CD1c-positive myeloid dendritic cell (primary cell): ENCODE measurements at regions not wholly inside any gene's neighbourhood (a gene's known extent, or its start where the extent isn't known, plus 50 kb on each side); places are given as distances from the start of the nearest gene placed in this dataset.

Experiments used
- DNase-seq: peaks from one replicate; pipeline ENCODE4 v3.0.0-alpha.2; 2016; ENCODE audit errors: extremely low spot score

- DNase-seq: no peak
Observed at GRCh38 chr4:110675426-110675825, 52.5 kb upstream of the PITX2 start.

DNA sequence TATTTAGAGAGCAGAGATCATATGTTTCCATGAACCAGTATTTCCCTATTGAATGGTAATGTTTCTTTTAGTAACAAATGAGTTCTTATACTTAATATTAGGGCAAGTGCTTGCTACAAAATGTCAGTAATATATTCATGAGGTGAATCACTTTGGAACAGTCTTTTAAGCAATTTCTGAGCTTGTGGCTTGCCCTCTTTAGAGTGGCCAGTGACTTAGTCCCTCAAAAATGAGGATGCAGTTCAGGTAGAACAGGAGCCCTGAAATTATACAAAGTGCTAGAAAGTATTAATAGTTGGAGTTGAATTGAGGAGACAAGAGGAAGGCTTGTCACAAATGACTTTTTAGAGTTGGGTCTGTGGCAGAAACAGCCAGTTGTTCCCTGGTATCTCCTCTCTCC lies 53.4 kb upstream of the PITX2 start:
- no peak for DNase-seq

DNA sequence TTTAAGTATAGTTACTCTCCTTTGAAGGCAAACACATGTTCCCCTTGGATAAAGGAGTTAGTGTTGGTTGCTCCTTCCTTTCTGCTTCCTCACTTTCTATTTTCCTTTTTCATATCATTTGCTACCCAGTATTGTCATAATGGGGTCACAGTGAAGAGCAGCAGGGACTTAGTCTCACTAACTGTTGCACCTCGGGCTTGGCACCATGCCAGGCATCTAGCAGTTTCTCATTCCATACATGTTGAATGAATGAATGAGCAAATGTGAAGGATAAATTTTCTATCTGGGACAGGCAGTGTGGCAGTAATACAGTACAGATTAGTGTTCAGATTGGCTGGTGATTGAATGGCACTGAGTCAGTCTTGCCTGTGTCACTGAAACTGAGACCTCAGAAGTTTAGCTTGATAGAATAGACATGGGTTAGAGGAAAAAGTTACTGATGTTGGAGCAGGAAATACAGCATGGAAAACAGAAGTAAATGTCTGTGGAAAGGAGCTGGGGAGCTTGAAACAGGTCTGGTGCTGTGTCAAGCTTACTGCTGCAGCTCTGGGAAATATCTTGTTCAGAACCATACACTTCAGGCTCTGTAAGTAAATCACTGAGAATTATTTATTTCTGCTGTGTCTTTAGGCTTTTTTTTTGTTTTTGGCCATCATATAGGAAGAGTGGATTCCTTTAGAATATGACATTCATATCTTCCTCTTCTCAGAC lies 55.8 kb upstream of the PITX2 start:
- DNase-seq: no peak

DNA sequence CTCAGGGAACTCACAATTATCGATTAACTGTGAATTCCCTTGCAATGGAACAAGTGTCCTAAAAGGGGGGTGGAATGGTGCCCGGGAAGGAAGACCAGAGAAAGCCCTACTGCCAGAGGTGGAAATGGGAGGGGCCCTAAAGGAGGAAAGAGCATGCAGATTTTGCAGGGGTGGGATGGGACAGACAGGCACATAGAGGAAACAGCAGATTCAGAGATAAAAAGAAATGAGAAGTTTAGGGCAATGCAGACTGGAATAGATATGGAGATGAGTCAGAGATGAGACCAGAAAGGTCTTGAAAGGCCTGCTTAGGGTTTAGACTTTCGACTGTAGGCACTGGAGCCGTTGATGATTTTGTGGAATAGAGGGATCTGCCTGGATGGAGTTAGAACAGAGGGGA lies 57.4 kb upstream of the PITX2 start:
- DNase-seq: no peak

DNA sequence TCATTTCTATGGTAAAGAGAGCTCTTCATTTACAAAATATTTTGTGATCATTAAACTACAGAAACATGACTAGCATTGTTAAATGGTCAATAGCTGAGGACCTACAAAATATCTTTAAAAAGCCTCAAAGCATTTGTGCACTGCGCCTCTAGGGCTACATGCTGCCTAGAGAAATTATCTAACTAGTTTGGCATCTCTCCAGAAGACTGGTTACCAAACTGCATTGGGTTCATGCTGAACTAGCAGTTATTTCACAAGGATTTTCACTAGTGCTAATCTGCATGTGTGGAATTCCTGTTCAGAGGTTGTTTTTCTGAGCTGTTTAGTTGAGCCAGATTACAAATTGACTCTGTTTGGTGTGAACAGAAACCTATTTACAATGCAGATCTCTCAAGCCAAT lies 58.5 kb upstream of the PITX2 start:
- DNase-seq: no peak

DNA sequence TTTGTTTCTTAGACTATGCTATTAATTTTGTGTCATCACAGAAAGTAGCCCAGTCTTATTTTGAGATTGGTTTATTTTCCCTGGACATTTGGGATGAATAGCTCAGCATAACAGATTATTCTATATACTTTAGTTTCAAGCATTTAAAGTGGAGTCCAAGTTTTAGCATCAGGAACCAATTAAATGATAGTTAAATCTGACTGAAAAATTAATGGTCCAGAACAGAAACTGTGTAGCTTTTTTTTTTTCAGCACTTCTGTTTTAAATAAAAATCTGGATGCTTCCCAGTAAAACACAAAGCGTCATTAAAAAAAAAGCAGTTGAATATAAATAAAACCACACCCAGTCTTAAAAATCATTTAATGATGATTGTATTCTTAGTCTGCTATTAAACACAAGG lies 59.4 kb upstream of the PITX2 start:
- no peak for DNase-seq

GRCh38 chr4:110683601-110684000 lies 60.7 kb upstream of the PITX2 start:
- DNase-seq: no peak

DNA sequence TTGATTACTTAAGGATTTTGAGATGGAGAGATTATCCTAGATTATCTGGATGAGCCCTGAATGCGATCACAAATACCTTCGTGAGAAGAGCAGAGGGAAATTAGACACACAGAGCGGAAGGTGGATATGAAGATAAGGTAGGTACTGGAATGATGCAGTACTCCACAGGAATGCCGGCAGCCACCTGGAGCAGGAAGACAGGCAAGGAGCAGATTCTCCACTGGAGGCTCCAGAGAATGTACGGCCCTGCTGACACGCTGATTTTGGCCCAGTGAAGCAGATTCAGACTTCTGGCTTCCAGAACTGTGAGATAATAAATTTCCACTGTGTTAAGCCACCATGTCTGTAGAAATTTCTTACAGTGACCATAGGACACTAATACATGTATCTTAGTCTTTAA lies 79.4 kb upstream of the PITX2 start:
- DNase-seq: no peak

- DNase-seq: peak; percentile 42
Observed at GRCh38 chr4:110704748-110705439, 82.0 kb upstream of the PITX2 start.

- DNase-seq: no peak
Observed at GRCh38 chr4:110705440-110705782, 82.5 kb upstream of the PITX2 start.

- no peak for DNase-seq
Observed at GRCh38 chr4:110710070-110710469, 87.2 kb upstream of the PITX2 start.

GRCh38 chr4:110712486-110712885 lies 89.6 kb upstream of the PITX2 start:
- no peak for DNase-seq

DNA sequence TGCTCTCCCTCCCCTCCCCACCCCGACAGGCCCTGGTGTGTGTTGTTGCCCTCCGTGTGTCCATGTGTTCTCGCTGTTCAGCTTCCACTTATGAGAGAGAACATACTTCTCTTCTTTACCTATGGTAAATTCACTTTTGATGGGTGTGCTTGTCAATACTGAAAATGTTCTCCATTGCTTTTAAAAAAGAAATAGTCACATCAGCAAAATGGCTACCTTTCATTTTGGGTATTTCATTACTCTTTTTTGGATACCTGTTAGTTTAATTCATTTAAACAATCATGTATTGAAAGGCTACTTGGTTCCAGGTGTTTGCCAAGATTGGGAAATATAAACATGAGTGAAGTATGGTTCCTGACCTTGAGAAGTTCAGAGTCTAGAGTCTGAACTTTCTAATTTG lies 107.4 kb upstream of the PITX2 start:
- DNase-seq: no peak

- no peak for DNase-seq
Observed at GRCh38 chr4:110733901-110734300, 111.0 kb upstream of the PITX2 start.

GRCh38 chr4:110735686-110736085 lies 112.8 kb upstream of the PITX2 start:
- no peak for DNase-seq

- DNase-seq: no peak
Observed at GRCh38 chr4:110737931-110738330, 115.1 kb upstream of the PITX2 start.

DNA sequence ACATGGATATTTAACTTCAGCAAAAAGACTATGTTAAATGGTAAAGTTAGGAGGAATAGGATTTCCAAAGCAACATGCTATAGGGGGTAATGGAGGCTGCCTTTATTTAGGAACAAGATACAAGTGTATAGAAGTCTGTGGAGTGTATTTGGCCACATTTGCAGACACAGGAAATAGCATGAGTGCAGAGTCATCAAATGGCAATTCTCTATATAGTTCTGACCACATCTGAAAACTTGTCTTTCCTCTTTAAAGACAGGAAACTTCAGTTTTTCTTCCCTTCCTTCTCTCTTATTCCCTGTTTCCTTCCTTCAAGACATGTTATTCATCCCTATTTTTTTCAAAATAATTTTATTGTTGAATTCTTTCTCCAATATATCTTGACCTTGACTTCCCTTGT lies 119.3 kb upstream of the PITX2 start:
- no peak for DNase-seq

DNA sequence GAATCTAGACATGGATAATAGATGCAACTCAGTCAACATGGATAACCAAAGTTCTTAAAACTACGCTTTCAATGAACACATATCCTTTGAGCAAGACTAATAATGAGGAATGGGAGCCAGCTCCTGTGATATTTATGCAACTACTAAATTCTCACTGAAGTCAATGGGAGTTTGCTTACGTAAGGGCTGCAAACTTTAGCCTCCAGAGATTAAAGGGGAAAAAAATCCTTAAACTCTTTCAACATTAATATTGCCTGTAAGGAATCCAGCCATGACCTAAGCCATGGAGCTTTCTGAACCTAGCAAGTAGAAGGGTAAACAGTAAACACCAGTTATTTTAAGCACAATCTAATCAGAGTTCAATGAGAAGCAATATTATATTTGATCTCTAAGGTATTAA lies 125.2 kb upstream of the PITX2 start:
- no peak for DNase-seq

DNA sequence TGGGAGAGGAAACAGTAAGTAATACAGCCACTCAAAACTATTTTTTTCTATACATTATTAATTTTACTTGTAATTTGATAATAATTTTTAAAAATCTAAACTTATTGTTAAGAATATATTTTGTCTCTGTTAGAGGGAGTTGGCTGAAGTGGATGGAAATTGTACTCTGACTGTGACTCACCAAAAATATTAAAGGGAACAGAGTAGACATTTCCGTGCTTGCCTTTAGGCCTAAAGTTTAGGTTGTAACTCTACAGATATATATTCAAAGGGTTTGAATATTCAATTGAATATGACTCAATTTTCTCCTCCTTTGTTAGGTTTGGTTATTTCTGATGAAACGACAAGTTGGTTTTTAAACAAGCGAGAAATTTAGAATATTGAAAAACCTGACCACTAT lies 128.3 kb upstream of the PITX2 start:
- DNase-seq: no peak

- DNase-seq: no peak
Observed at GRCh38 chr4:110751986-110752385, 129.1 kb upstream of the PITX2 start.

DNA sequence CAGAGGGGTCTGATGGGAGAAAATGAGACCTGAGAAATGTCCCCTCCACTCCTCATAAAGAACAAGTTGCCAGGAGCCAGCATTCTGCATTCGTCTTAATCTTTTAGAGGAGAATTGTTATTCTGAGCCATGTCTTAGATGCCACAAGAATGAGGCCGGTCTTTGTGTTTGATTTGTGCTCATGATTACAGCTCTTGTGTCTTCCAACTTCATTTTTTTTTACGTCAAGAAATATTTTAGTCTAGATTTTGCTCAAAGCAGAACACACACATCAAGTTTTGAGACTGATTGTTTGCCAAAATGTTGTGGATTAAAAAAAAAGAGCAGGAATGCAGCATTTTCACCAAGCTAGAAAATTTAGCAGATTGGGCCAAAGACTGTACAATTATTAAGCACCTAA lies 130.6 kb upstream of the PITX2 start:
- no peak for DNase-seq

DNA sequence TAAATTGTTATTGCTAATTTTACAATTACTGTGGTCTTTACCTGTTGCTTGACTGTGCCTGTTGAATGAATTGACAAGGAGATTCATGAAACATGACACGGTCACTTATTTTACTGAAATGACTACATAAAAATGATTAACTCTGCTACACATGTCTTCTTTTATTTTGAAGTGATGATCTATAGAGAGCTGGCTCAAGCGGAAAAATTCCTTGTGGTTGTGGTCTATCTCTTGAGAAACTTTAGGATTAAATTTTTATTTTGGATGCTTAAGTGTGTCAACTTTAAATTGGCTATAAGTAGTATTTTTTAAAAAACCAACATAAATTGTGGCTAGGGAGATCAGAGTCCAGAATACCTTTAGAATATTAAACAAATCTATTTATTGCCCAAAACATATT lies 131.8 kb upstream of the PITX2 start:
- DNase-seq: no peak

DNA sequence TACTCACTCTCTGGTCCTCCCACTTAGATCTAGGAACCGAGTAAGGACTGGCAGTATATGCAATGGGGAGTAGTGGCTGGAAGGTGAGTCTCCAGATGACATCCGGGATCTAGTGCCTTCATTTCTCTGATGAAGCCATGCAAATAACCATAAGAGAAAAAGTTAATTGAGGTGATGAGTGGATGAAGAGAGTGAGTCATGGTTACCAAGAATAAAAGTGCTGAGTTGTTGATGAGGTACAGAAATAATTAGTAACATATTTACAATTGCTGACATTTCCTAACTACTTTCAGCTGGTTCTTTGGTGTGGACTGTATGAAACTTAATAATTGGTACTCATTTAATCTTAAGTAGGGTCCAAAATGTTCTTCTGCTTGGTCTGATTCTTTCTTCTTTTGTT lies 146.7 kb upstream of the PITX2 start:
- DNase-seq: no peak

- DNase-seq: no peak
Observed at GRCh38 chr4:110770353-110770752, 147.5 kb upstream of the PITX2 start.
